COR-L47 (cell line): ENCODE measurements at regions not wholly inside any gene's neighbourhood (a gene's known extent, or its start where the extent isn't known, plus 50 kb on each side); places are given as distances from the start of the nearest gene placed in this dataset.
"Not testable (repeated sequence)": the region's sequence is repeated elsewhere in the genome, so short reads cannot be mapped to it uniquely, and the experiment has no call there.

ENCODE experiments used
- DNase-seq: peaks from one replicate; lab custom pipeline; 2025; lab: John Stamatoyannopoulos, UW

- no peak for DNase-seq
Observed at GRCh38 chr5:173495225-173495904, 121.1 kb downstream of the BOD1 start.

GRCh38 chr5:173494446-173494845 lies 122.0 kb downstream of the BOD1 start:
- DNase-seq, result no peak

GRCh38 chr5:173493846-173494245 lies 122.6 kb downstream of the BOD1 start:
- DNase-seq, result no peak

GRCh38 chr5:173493040-173493439 lies 123.4 kb downstream of the BOD1 start:
- DNase-seq, result no peak

GRCh38 chr5:173490681-173491080 lies 125.8 kb downstream of the BOD1 start:
- no peak for DNase-seq

- DNase-seq, result no peak
Observed at GRCh38 chr5:173488144-173488543, 128.3 kb downstream of the BOD1 start.

- no peak for DNase-seq
Observed at GRCh38 chr5:173487300-173487699, 129.2 kb downstream of the BOD1 start.

GRCh38 chr5:173486355-173487225 lies 129.9 kb downstream of the BOD1 start:
- DNase-seq, result no peak

- no peak for DNase-seq
Observed at GRCh38 chr5:173484569-173484968, 131.9 kb downstream of the BOD1 start.

- not testable (repeated sequence) for DNase-seq
Observed at GRCh38 chr5:173483599-173483998, 132.9 kb downstream of the BOD1 start.

- DNase-seq, result no peak
Observed at GRCh38 chr5:173483160-173483559, 133.3 kb downstream of the BOD1 start.

- no peak for DNase-seq
Observed at GRCh38 chr5:173481821-173482220, 134.6 kb downstream of the BOD1 start.

- DNase-seq, result no peak
Observed at GRCh38 chr5:173480896-173481295, 135.6 kb downstream of the BOD1 start.

GRCh38 chr5:173479711-173480110 lies 136.7 kb downstream of the BOD1 start:
- DNase-seq, result no peak

- DNase-seq, result no peak
Observed at GRCh38 chr5:173477345-173478040, 139.0 kb downstream of the BOD1 start.

- no peak for DNase-seq
Observed at GRCh38 chr5:173475780-173476179, 140.7 kb downstream of the BOD1 start.

GRCh38 chr5:173474881-173475287 lies 141.6 kb downstream of the BOD1 start:
- no peak for DNase-seq

GRCh38 chr5:173473288-173473687 lies 143.2 kb downstream of the BOD1 start:
- DNase-seq, result no peak

- no peak for DNase-seq
Observed at GRCh38 chr5:173472784-173473278, 143.6 kb downstream of the BOD1 start.

GRCh38 chr5:173472164-173472563 lies 143.9 kb upstream of the STC2 start:
- peak; percentile 12 for DNase-seq

- no peak for DNase-seq
Observed at GRCh38 chr5:173468821-173469251, 140.6 kb upstream of the STC2 start.

- DNase-seq, result no peak
Observed at GRCh38 chr5:173466227-173466626, 138.0 kb upstream of the STC2 start.

- DNase-seq, result no peak
Observed at GRCh38 chr5:173464813-173465212, 136.6 kb upstream of the STC2 start.
